GM12892 (cell line): ENCODE measurements at regions not wholly inside any gene's neighbourhood (a gene's known extent, or its start where the extent isn't known, plus 50 kb on each side); places are given as distances from the start of the nearest gene placed in this dataset.

Experiments used
- POLR2A ChIP-seq: IDR thresholded peaks from 2 replicates; pipeline ENCODE4 v1.6.1; 2011; ENCODE audit warnings: low read depth, low read length, control low read depth
- POLR2AphosphoS5 ChIP-seq: IDR thresholded peaks from 2 replicates; pipeline ENCODE4 v1.6.1; 2011; ENCODE audit warnings: low read depth, low read length, control low read depth
- TAF1 ChIP-seq: IDR thresholded peaks from 2 replicates; pipeline ENCODE4 v1.6.1; 2011; ENCODE audit warnings: low read depth, mild to moderate bottlenecking, control low read depth, low read length, borderline replicate concordance

DNA sequence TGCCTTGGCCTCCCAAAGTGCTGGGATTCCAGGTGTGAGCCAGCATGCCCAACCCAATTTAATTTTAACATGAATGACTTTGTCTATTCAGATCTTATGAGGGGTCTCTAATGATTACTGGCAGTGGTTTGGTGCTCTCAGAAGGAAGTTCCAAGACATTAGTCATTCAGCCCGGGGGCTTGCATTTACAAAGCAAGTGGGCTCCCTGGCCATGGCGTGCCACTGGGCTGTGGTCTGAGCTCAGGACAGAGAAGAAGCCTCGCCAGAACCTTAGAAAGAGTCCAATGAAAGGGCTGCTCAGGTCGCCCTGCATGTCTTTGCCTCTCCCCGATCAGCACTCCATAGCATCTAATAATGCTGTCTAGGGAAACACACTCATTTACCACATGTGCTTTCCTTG, 182.6 kb upstream of the CHAC2 start:
- TF ChIP-seq TAF1 (no peak), POLR2A (no peak), POLR2AphosphoS5 (no peak)
